HG02885 (cell line): ENCODE measurements at regions not wholly inside any gene's neighbourhood (a gene's known extent, or its start where the extent isn't known, plus 50 kb on each side); places are given as distances from the start of the nearest gene placed in this dataset.

Source experiments
- ATAC-seq: cut with Tn5 transposase; IDR thresholded peaks from one replicate; pipeline ENCODE4 v1.9.1; 2021; ENCODE audit warnings: mild to moderate bottlenecking; ENCODE audit not compliant: unreplicated experiment, poor library complexity

- no peak for ATAC-seq
These were observed 165.5 kb upstream of the LRRN1 start for GRCh38 chr3:3633761-3634160.

GRCh38 chr3:3632449-3632848, 166.8 kb upstream of the LRRN1 start:
- ATAC-seq: no peak

- ATAC-seq: no peak
These were observed 168.1 kb upstream of the LRRN1 start for GRCh38 chr3:3631114-3631513.

GRCh38 chr3:3629911-3630310, 169.3 kb upstream of the LRRN1 start:
- no peak for ATAC-seq

GRCh38 chr3:3628676-3629328, 170.4 kb upstream of the LRRN1 start:
- ATAC-seq: peak; percentile 50

- no peak for ATAC-seq
These were observed 172.1 kb upstream of the LRRN1 start for GRCh38 chr3:3627114-3627513.

GRCh38 chr3:3625544-3626271, 173.5 kb upstream of the LRRN1 start:
- ATAC-seq: no peak

DNA sequence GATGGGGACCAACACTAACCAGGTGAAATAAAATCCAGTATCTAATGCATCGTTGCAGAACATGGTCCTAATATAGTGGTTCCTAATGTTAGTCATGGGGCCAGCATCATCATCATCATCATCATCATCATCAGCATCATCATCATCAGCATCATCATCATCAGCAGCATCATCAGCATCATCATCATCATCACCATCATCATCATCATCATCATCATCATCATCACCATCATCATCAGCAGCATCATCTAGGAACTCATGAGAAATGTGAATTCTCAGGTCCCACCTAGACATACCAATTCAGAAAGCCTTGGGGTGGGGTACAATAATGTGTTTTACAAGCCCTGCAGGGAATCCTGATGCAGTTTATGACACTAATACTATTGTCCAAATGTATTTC, 179.4 kb upstream of the LRRN1 start:
- no peak for ATAC-seq

- no peak for ATAC-seq
These were observed 180.6 kb upstream of the LRRN1 start for GRCh38 chr3:3618623-3619022.

DNA sequence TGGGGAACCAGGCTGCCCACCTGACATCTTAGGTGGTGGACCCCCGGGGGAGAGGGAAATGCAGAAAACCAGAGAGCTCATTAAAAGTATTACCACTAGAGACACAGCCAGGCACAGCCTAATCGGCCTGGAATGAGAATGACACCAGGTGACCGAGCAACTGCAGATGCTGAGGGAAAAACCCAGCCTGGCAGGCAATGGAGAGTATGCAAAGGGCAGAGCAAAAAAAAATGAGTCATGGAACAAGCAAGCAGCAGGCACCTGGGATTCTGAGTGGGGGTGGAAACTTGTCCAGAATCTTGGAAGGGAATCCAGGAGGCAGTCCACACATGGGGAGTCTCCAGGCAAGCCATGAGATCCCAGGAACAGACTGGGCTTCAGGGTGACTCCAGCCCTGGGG, 183.7 kb upstream of the LRRN1 start:
- no peak for ATAC-seq

DNA sequence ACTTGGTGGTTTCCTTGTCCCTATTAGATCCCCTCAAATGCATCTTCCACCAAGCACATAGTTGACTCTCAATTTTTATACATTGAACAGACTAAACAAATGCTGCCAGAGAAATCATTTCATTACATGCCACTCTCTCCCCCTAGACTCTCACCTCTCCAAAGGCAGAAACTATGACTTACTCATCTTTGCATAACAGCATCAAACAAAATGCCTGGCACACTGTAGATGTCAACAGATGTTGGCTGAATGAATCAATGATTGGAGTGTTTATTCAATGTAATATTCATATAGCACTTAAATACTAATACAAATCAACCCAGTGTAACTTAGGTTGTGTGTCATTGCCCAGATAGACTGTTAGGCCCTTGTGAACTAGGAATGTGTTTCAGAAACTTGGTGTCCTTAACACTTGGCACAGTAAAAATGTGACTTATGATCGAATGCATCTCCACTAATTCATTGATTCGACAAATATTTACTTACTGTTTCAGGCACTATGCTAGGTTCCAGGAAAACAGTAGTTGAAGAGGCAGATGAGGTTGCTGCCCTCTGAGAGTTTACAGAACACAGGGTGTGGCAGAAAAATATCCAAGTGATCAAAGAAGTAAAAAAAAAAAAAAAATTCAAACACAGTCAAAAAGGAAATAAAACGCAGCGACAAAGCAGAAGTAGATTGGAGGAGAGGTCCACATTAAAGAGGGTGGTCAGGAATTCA, 188.5 kb upstream of the LRRN1 start:
- no peak for ATAC-seq

DNA sequence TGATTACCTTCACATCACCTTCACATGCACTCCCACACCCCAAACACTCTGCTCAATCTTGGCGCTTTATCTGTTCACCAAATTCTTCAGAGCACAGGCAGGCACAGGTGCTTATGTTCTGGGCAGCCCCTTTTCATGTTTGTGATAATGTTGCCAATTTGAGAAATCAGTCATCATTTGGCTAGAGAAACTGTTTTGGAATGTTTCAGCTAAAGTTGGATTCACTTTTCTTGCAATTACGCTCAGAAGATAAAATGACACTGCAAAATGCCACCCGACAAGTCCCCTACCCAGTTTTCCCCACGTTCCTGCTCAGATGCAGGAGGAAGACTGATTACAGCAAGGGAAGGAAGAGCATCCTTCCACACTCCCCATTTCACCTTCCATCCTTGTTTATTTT, 192.9 kb upstream of the LRRN1 start:
- ATAC-seq: no peak

GRCh38 chr3:3605226-3605625, 194.0 kb upstream of the LRRN1 start:
- ATAC-seq: no peak

GRCh38 chr3:3603351-3603750, 195.9 kb upstream of the LRRN1 start:
- ATAC-seq: no peak

GRCh38 chr3:3600665-3601340, 198.4 kb upstream of the LRRN1 start:
- ATAC-seq: no peak

- ATAC-seq: no peak
These were observed 200.2 kb upstream of the LRRN1 start for GRCh38 chr3:3599016-3599415.

- ATAC-seq: no peak
These were observed 204.2 kb upstream of the LRRN1 start for GRCh38 chr3:3594986-3595385.

- peak; percentile 88 for ATAC-seq
These were observed 209.5 kb upstream of the LRRN1 start for GRCh38 chr3:3589715-3590130.

DNA sequence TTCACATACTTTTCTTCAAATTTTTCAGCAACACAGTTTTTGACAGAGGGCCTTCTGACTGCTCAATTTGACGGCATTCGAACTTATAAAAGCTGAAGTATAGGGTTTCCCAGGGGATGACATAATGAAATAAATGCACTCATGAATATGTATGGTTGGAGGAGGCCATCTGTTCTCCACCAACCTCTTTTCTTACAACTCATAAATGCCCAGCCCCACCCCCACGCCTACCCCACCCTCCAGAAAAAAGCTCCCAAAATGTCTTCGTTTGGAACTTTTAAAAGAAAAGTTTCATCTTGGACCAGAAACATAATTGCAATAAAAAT, 211.6 kb upstream of the LRRN1 start:
- no peak for ATAC-seq

- ATAC-seq: no peak
These were observed 212.2 kb upstream of the LRRN1 start for GRCh38 chr3:3586843-3587646.
